HCT116 (cell line): ENCODE measurements at regions not wholly inside any gene's neighbourhood (a gene's known extent, or its start where the extent isn't known, plus 50 kb on each side); places are given as distances from the start of the nearest gene placed in this dataset.

Experiments used
- ATAC-seq: fragments of 200-7000 bp; cut with Tn5 transposase; 2 replicates; pipeline ENCODE4 v1.9.1; 2020; ENCODE audit warnings: mild to moderate bottlenecking, moderate library complexity
- BruUV-seq: library from RNA; stranded (reverse); fragments of 400-500 nt; replicated peaks from 2 replicates; lab custom pipeline; 2021; lab: Mats Ljungman, UMichigan
- CTCF ChIA-PET: fragments of 300-600 bp; sonication (Branson Sonifier 250); formaldehyde crosslinking; loops from one replicate; lab custom pipeline; 2021; ENCODE audit warnings: antibody characterized with exemption; lab: Charles Lee
- POLR2A ChIA-PET: fragments of 300-600, 350-600 bp; sonication (Branson Sonifier 250); formaldehyde crosslinking; loops from one replicate; lab custom pipeline; 2021; ENCODE audit warnings: antibody characterized with exemption; lab: Charles Lee
- RAD21 ChIA-PET, 2 experiments: fragments of 300-600 bp; sonication (Branson Sonifier 250); formaldehyde crosslinking; loops; one replicate each; lab custom pipeline; 2023; ENCODE audit warnings: low total read pairs in 2 of 2; ENCODE audit not compliant: uncharacterized antibody in 2 of 2, unreplicated experiment in 2 of 2, low non-redundant PET in 1 of 2; lab: Charles Lee
- DNase-seq: peaks from one replicate; pipeline ENCODE4 v3.0.0-alpha.2; 2010; ENCODE audit warnings: low read depth, low spot score
- H2AFZ ChIP-seq: fragments of 200-600 bp; shearing (Covaris generic), sonication (generic); 2 replicates; pipeline ENCODE4 v1.6.1; 2017; ENCODE audit warnings: low read depth, mixed run types, mixed read lengths, antibody characterized with exemption, low read length; ENCODE audit not compliant: poor library complexity, severe bottlenecking
- H3K27ac ChIP-seq: 2 replicates; pipeline ENCODE4 v1.5.1; 2012; ENCODE audit warnings: low read depth, low read length
- H3K27me3 ChIP-seq: fragments of 200-600 bp; sonication (generic); 2 replicates; pipeline ENCODE4 v1.6.1; 2016; ENCODE audit warnings: mixed run types, low read length, mixed read lengths; ENCODE audit not compliant: insufficient read depth
- H3K36me3 ChIP-seq, 2 experiments: fragments of 200-500 bp in 1 of 2; fragments of 200-600 bp in 1 of 2; sonication (Bioruptor generic) in 1 of 2; sonication (generic) in 1 of 2; 2 replicates each; pipeline versions ENCODE4 v1.5.1 to v1.6.1; 2014 to 2016; ENCODE audit warnings: low read length in 2 of 2, inconsistent platforms in 1 of 2, mixed read lengths in 1 of 2, mixed run types in 1 of 2; ENCODE audit not compliant: insufficient read depth in 2 of 2, control insufficient read depth in 1 of 2
- H3K4me1 ChIP-seq, 2 experiments: fragments of 200-600 bp in 1 of 2; sonication (generic) in 1 of 2; 2 replicates each; pipeline versions ENCODE4 v1.5.1 to v1.6.1; 2012 to 2017; ENCODE audit warnings: low read length in 2 of 2, inconsistent platforms in 1 of 2, mild to moderate bottlenecking in 1 of 2, mixed read lengths in 1 of 2, mixed run types in 1 of 2, moderate library complexity in 1 of 2; ENCODE audit not compliant: insufficient read depth in 2 of 2, control insufficient read depth in 1 of 2
- H3K4me2 ChIP-seq: fragments of 200-600 bp; sonication (generic); 2 replicates; pipeline ENCODE4 v1.6.1; 2017; ENCODE audit warnings: mixed run types, low read length, mixed read lengths
- H3K4me3 ChIP-seq, 2 experiments: fragments of 200-600 bp in 1 of 2; sonication (generic) in 1 of 2; replicated peaks in 1 of 2; 2 replicates each; pipeline ENCODE4 v1.5.1; 2011 to 2016; ENCODE audit warnings: low read length in 2 of 2, control low read depth in 1 of 2, low read depth in 1 of 2, mild to moderate bottlenecking in 1 of 2, mixed read lengths in 1 of 2, mixed run types in 1 of 2
- H3K79me2 ChIP-seq: fragments of 200-600 bp; sonication (generic); 2 replicates; pipeline ENCODE4 v1.6.1; 2017; ENCODE audit warnings: mild to moderate bottlenecking, mixed run types, low read length, moderate library complexity, mixed read lengths; ENCODE audit not compliant: insufficient read depth
- H3K9ac ChIP-seq: fragments of 200-600 bp; sonication (generic); 2 replicates; pipeline ENCODE4 v1.6.1; 2016; ENCODE audit warnings: low read length, mixed read lengths
- H3K9me2 ChIP-seq: fragments of 200-600 bp; sonication (generic), shearing (Covaris generic); 2 replicates; pipeline ENCODE4 v1.6.1; 2017; ENCODE audit warnings: mixed run types, mild to moderate bottlenecking, moderate library complexity; ENCODE audit not compliant: insufficient read depth
- H3K9me3 ChIP-seq, 2 experiments: fragments of 200-500 bp in 1 of 2; fragments of 200-600 bp in 1 of 2; sonication (Bioruptor generic) in 1 of 2; sonication (generic) in 1 of 2; 2 replicates each; pipeline ENCODE4 v1.6.1; 2014 to 2017; ENCODE audit warnings: low read length in 2 of 2, mixed read lengths in 2 of 2, inconsistent platforms in 1 of 2, low read depth in 1 of 2, mild to moderate bottlenecking in 1 of 2, mixed run types in 1 of 2, moderate library complexity in 1 of 2; ENCODE audit not compliant: control insufficient read depth in 1 of 2, insufficient read depth in 1 of 2
- H4K20me1 ChIP-seq: fragments of 200-600 bp; sonication (generic), shearing (Covaris generic); 2 replicates; pipeline ENCODE4 v1.6.1; 2017; ENCODE audit warnings: mixed run types, mild to moderate bottlenecking, moderate library complexity; ENCODE audit not compliant: insufficient read depth
- CBX3 ChIP-seq: IDR thresholded peaks from 2 replicates; pipeline ENCODE4 v1.6.1; 2012; ENCODE audit warnings: low read depth
- EGR1 ChIP-seq: IDR thresholded peaks from 2 replicates; pipeline ENCODE4 v1.6.1; 2012; ENCODE audit warnings: low read depth
- EZH2 ChIP-seq: fragments of 200-600 bp; sonication (generic); IDR thresholded peaks from 2 replicates; pipeline ENCODE4 v1.6.1; 2017; ENCODE audit warnings: antibody characterized with exemption, mixed run types
- FOSL1 ChIP-seq: IDR thresholded peaks from 2 replicates; pipeline ENCODE4 v1.6.1; 2012; ENCODE audit warnings: low read depth
- JUND ChIP-seq: IDR thresholded peaks from 2 replicates; pipeline ENCODE4 v1.6.1; 2012
- POLR2AphosphoS5 ChIP-seq: IDR thresholded peaks from 2 replicates; pipeline ENCODE4 v1.6.1; 2011; ENCODE audit warnings: mild to moderate bottlenecking, low read depth, low read length, moderate library complexity
- RAD21 ChIP-seq: IDR thresholded peaks from 2 replicates; pipeline ENCODE4 v1.6.1; 2012; ENCODE audit warnings: low read depth, mild to moderate bottlenecking
- SIN3A ChIP-seq: IDR thresholded peaks from 2 replicates; pipeline ENCODE4 v1.6.1; 2012; ENCODE audit warnings: low read depth
- SRF ChIP-seq: IDR thresholded peaks from 2 replicates; pipeline ENCODE4 v1.6.1; 2012; ENCODE audit warnings: low read depth
- YY1 ChIP-seq: IDR thresholded peaks from 2 replicates; pipeline ENCODE4 v1.6.1; 2011; ENCODE audit warnings: low read length, low read depth, moderate library complexity, mild to moderate bottlenecking; ENCODE audit not compliant: insufficient replicate concordance; ENCODE audit errors: extremely low read depth
- ZNF274 ChIP-seq: fragments of 200-500 bp; sonication (Bioruptor generic); IDR thresholded peaks from 2 replicates; pipeline ENCODE4 v1.6.1; 2014; ENCODE audit warnings: mild to moderate bottlenecking, low read depth, low read length, inconsistent platforms
- intact Hi-C: fragments of 100-400 bp; cut with micrococcal nuclease; formaldehyde crosslinking; loops from 2 replicates; pipeline ENCODE4 v1.10.0; 2022
- TF ChIP-seq, protein P1 (sequence below): IDR thresholded peaks from 2 replicates; pipeline ENCODE4 v1.6.1; 2012
- TF ChIP-seq, protein P2 (sequence below), 3 experiments: fragments of 200-600 bp in 1 of 3; sonication (generic) in 1 of 3; IDR thresholded peaks in 2 of 3; conservative IDR thresholded peaks in 1 of 3; 2 replicates each; pipeline ENCODE4 v1.5.1; 2012 to 2017; ENCODE audit warnings: low read depth in 2 of 3, low read length in 2 of 3, antibody characterized with exemption in 1 of 3, borderline replicate concordance in 1 of 3, control low read depth in 1 of 3, mild to moderate bottlenecking in 1 of 3, mixed read lengths in 1 of 3, mixed run types in 1 of 3, moderate library complexity in 1 of 3; ENCODE audit not compliant: insufficient read depth in 1 of 3

DNA sequence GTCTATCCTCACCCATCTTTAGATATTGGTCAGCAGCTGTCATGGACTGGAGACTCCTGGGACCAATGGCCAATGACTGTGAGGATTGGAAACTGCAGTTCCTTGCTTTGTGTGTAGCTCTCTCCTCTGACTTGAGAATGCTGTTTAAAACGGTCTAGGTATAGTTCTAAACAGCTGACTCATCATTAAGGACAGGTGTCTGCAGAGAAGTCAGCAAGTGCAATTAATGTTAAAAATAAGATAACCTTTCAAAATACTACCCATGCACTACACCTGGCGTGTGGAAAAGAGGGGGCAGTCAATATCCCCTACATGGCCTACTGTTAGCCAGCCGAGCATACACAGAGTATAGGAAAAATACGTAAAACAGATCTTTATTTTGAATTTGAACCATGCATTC is 115.4 kb upstream of the TAB2 start:
- BruUV-seq = no TSS peak
- H3K9me2 ChIP-seq = no peaks in the 10 kb centered on the region
- no peak overlapping the region for H2AFZ ChIP-seq
- RAD21 ChIA-PET = interaction anchor here in 1 of 2 experiments (0.6 kb wide), 1 partner anchor 102 kb away, joined by 3 read pairs; no protein-coding TSS in a partner anchor
- no peak overlapping the region for H3K27ac ChIP-seq
- TF ChIP-seq RAD21 (no peak), YY1 (no peak), EGR1 (no peak), SRF (no peak)
- TF ChIP-seq, protein P1, sequence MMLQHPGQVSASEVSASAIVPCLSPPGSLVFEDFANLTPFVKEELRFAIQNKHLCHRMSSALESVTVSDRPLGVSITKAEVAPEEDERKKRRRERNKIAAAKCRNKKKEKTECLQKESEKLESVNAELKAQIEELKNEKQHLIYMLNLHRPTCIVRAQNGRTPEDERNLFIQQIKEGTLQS = no peak
- TF ChIP-seq, protein P2, sequence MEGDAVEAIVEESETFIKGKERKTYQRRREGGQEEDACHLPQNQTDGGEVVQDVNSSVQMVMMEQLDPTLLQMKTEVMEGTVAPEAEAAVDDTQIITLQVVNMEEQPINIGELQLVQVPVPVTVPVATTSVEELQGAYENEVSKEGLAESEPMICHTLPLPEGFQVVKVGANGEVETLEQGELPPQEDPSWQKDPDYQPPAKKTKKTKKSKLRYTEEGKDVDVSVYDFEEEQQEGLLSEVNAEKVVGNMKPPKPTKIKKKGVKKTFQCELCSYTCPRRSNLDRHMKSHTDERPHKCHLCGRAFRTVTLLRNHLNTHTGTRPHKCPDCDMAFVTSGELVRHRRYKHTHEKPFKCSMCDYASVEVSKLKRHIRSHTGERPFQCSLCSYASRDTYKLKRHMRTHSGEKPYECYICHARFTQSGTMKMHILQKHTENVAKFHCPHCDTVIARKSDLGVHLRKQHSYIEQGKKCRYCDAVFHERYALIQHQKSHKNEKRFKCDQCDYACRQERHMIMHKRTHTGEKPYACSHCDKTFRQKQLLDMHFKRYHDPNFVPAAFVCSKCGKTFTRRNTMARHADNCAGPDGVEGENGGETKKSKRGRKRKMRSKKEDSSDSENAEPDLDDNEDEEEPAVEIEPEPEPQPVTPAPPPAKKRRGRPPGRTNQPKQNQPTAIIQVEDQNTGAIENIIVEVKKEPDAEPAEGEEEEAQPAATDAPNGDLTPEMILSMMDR (IDR thresholded peaks at IDR 0.05 in 2 of 3, conservative IDR thresholded peaks at IDR 0.05 in 1 of 3; ENCODE audit: borderline replicate concordance in 1 of 3, insufficient read depth in 1 of 3, low read depth in 2 of 3, low read length in 2 of 3) = no peak
- TF ChIP-seq, all 23 proteins: peak for 0
- no peak for DNase-seq
- H3K9ac ChIP-seq = no peak overlapping the region
- ChIA-PET CTCF (no interaction called here), POLR2A (interaction anchor here (0.7 kb wide), 1 partner anchor 9 kb away, joined by 3 read pairs; no protein-coding TSS in a partner anchor)
- no peak for ATAC-seq
- H3K4me3 ChIP-seq = no peak overlapping the region
- no peaks in the 10 kb centered on the region for H4K20me1 ChIP-seq
- H3K36me3 ChIP-seq = no peaks in the 10 kb centered on the region
- intact Hi-C loops = no loop called here
- H3K4me1 ChIP-seq = no peaks in the 10 kb centered on the region
- no peaks in the 10 kb centered on the region for H3K27me3 ChIP-seq
- H3K9me3 ChIP-seq = 0 out of 4 replicates have a peak, but pooled peaks cover 0 to 4% of the 10 kb centered on the region in 2 experiments
- no peak overlapping the region for H3K4me2 ChIP-seq
- no peaks in the 10 kb centered on the region for H3K79me2 ChIP-seq

DNA sequence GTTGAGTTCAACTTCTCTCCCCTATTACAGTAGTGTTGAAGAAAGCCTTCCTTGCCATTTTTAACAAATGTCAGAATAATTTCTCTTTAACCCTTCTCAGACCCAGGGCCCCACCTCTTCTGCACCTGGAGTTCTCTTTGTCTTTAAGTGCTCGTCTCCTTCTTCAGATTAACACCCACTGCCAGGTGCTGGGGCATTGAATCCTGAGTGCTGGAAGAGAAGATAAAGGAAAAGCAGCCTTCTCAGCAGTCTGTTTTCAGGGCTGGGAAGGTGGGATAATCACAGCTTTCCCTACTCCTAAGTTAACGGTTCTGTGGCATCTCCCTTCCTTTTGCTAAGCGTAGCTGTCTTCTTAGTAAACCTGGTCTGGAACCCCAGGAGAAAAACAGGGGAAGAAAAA is 114.6 kb upstream of the TAB2 start:
- Histone ChIP-seq H3K27ac (no peak overlapping the region), H3K9ac (no peak overlapping the region), H3K36me3 (no peaks in the 10 kb centered on the region), H4K20me1 (no peaks in the 10 kb centered on the region), H3K4me1 (no peaks in the 10 kb centered on the region)
- RAD21 ChIA-PET = no interaction called here
- intact Hi-C loops = no loop called here
- TF ChIP-seq SRF (no peak), POLR2AphosphoS5 (no peak), EZH2 (no peak), YY1 (no peak), RAD21 (no peak), FOSL1 (no peak), CBX3 (no peak), ZNF274 (no peak), SIN3A (no peak), JUND (no peak)
- TF ChIP-seq, protein P1 = no peak
- TF ChIP-seq, all 23 proteins: peak for 0
- Histone ChIP-seq H3K27me3 (no peaks in the 10 kb centered on the region), H3K9me2 (no peaks in the 10 kb centered on the region), H3K79me2 (no peaks in the 10 kb centered on the region), H3K9me3 (0 out of 4 replicates have a peak, but pooled peaks cover 0 to 4% of the 10 kb centered on the region in 2 experiments), H2AFZ (no peak overlapping the region), H3K4me2 (no peak overlapping the region), H3K4me3 (no peak overlapping the region)
- ChIA-PET POLR2A (no interaction called here), CTCF (no interaction called here)
- DNase-seq (no peak), ATAC-seq (no peak)
- no TSS peak for BruUV-seq
